GM23248 (cell line): ENCODE measurements at regions not wholly inside any gene's neighbourhood (a gene's known extent, or its start where the extent isn't known, plus 50 kb on each side); places are given as distances from the start of the nearest gene placed in this dataset.

Source experiments
- EZH2 ChIP-seq: fragments of 200-600 bp; sonication (generic); IDR thresholded peaks from 2 replicates; pipeline ENCODE4 v1.6.1; 2018; ENCODE audit warnings: antibody characterized with exemption, mild to moderate bottlenecking; ENCODE audit not compliant: insufficient read depth, poor library complexity, severe bottlenecking
- EZH2phosphoT487 ChIP-seq: fragments of 200-600 bp; sonication (generic); IDR thresholded peaks from 2 replicates; pipeline ENCODE4 v1.6.1; 2018; ENCODE audit warnings: antibody characterized with exemption, moderate library complexity, mild to moderate bottlenecking, low read depth; ENCODE audit not compliant: insufficient read depth

DNA sequence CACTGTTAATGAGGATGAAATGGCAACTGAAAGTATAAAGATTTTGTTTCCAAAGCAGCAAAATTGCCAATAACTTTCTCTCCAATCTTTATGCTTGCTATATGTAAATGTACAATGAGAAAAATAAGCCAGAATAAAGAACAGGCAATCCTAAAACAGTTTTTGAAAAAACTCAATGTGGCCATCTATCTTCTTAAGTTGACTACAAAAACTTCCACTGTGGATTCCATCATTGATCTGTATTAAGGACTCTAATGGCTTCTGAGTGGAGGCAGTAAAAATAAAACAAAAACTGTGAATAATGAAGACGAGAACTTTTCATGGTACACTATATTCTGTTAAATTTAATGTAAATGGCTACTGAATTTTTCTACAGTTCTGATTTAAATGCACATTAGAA is 382.9 kb downstream of the TMEM232 start:
- TF ChIP-seq EZH2 (no peak), EZH2phosphoT487 (no peak)
